SU-DHL-6 (cell line): ENCODE measurements at regions not wholly inside any gene's neighbourhood (a gene's known extent, or its start where the extent isn't known, plus 50 kb on each side); places are given as distances from the start of the nearest gene placed in this dataset.

ENCODE experiments used
- EZH2phosphoT487 ChIP-seq: fragments of 200-600 bp; sonication (generic), shearing (Covaris generic); conservative IDR thresholded peaks from 2 replicates; pipeline ENCODE4 v1.6.1; 2018; ENCODE audit warnings: mild to moderate bottlenecking, antibody characterized with exemption, low read length, moderate library complexity, mixed read lengths
- TF ChIP-seq, protein P1 (sequence below): fragments of 200-600 bp; sonication (generic); IDR thresholded peaks from one replicate; pipeline ENCODE4 v1.5.1; 2017; ENCODE audit warnings: antibody characterized with exemption, mild to moderate bottlenecking, low read length, moderate library complexity; ENCODE audit not compliant: insufficient read depth, poor library complexity, severe bottlenecking

- TF ChIP-seq, protein P1, sequence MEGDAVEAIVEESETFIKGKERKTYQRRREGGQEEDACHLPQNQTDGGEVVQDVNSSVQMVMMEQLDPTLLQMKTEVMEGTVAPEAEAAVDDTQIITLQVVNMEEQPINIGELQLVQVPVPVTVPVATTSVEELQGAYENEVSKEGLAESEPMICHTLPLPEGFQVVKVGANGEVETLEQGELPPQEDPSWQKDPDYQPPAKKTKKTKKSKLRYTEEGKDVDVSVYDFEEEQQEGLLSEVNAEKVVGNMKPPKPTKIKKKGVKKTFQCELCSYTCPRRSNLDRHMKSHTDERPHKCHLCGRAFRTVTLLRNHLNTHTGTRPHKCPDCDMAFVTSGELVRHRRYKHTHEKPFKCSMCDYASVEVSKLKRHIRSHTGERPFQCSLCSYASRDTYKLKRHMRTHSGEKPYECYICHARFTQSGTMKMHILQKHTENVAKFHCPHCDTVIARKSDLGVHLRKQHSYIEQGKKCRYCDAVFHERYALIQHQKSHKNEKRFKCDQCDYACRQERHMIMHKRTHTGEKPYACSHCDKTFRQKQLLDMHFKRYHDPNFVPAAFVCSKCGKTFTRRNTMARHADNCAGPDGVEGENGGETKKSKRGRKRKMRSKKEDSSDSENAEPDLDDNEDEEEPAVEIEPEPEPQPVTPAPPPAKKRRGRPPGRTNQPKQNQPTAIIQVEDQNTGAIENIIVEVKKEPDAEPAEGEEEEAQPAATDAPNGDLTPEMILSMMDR: no peak
- TF ChIP-seq EZH2phosphoT487: no peak
Measured at GRCh38 chr5:52735139-52735538, 52.6 kb upstream of the ITGA1 start.
